Body of pancreas (tissue), 4 donors: ENCODE measurements at regions not wholly inside any gene's neighbourhood (a gene's known extent, or its start where the extent isn't known, plus 50 kb on each side); places are given as distances from the start of the nearest gene placed in this dataset.
"Not testable (repeated sequence)": the region's sequence is repeated elsewhere in the genome, so short reads cannot be mapped to it uniquely, and the experiment has no call there.

Experiments used
- ATAC-seq: fragments of 150-250 bp; one replicate; pipeline ENCODE4 v1.9.1; 2016
- DNase-seq, 4 donors: peaks; one replicate each; pipeline ENCODE4 v3.0.0-alpha.2; 2019
- H3K27ac ChIP-seq, 4 donors: fragments of 200-600 bp; sonication (generic); 1 replicate in 3 of 4; 2 replicates in 1 of 4; pipeline versions ENCODE4 v1.5.1 to v1.6.1; 2016 to 2019; ENCODE audit warnings: mild to moderate bottlenecking in 1 of 4, mixed read lengths in 1 of 4, moderate library complexity in 1 of 4
- H3K27me3 ChIP-seq, 2 donors: fragments of 200-600 bp; sonication (generic); one replicate each; pipeline ENCODE4 v1.6.0; 2016; ENCODE audit warnings: mild to moderate bottlenecking in 1 of 2
- H3K36me3 ChIP-seq, 2 donors: fragments of 200-600 bp; sonication (generic); replicated peaks in 1 of 2; 2 replicates each; pipeline ENCODE4 v1.5.1; 2016; ENCODE audit warnings: low read depth in 2 of 2; ENCODE audit not compliant: insufficient read depth in 1 of 2
- H3K4me1 ChIP-seq: fragments of 200-600 bp; sonication (generic); one replicate; pipeline ENCODE4 v1.6.0; 2016
- H3K4me3 ChIP-seq, 2 donors: fragments of 200-600 bp; sonication (generic); 1 replicate in 1 of 2; 2 replicates in 1 of 2; pipeline ENCODE4 v1.5.1; 2016 to 2019
- H3K9me3 ChIP-seq, 3 donors: fragments of 200-600 bp; sonication (generic); 1 replicate in 2 of 3; 2 replicates in 1 of 3; pipeline ENCODE4 v1.5.1; 2016
- POLR2A ChIP-seq, 3 donors: fragments of 450-650 bp; IDR thresholded peaks; one replicate each; pipeline ENCODE4 v1.6.1; 2016; ENCODE audit warnings: antibody characterized with exemption in 3 of 3, mild to moderate bottlenecking in 2 of 3
- WGBS, 2 donors: methylation state at CpG; one replicate each; pipeline ENCODE4 v1.1.5; 2017; 5-methylcytosine and 5-hydroxymethylcytosine counted together
- intact Hi-C: fragments of 100-400 bp; cut with DNase I; formaldehyde crosslinking; loops from one replicate; pipeline ENCODE4 v1.15.1; 2023
- TF ChIP-seq, protein P1 (sequence below), 7 experiments: fragments of 450-650 bp in 4 of 7; fragments of 200-600 bp in 3 of 7; sonication (generic) in 3 of 7; IDR thresholded peaks; one replicate each; pipeline ENCODE4 v1.5.1; 2016 to 2019; ENCODE audit warnings: antibody characterized with exemption in 7 of 7

DNA sequence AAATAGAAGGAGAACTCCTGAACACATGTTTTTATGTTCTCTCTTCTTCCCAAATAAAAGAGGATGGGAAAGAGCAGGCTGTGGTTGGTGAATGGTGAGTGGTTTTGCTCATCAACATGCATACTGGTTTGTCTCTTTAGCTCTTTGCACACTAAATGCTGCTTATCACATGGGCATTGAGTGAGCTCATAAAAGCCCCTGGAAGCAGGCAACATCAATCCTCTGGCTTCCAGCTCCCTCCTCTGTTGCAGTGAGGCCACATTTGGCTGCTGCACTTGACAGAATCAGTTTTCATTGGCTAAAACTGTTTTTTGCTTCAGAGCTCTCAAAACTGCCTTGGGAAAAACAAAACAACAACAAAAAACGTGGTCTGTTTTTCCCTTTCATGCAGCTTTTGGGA, 1308.2 kb upstream of the NRXN1 start:
- no peaks in the 10 kb centered on the region for H3K36me3 ChIP-seq
- no peak for DNase-seq
- ATAC-seq = no peak
- no peak overlapping the region for H3K27ac ChIP-seq
- 14 to 23% methylated on average over 1 of the region's 1 CpG for WGBS, 2 donors
- H3K4me3 ChIP-seq = no peak overlapping the region
- no peaks in the 10 kb centered on the region for H3K4me1 ChIP-seq
- intact Hi-C loops = no loop called here
- H3K9me3 ChIP-seq = no peaks in the 10 kb centered on the region
- no peak for TF ChIP-seq POLR2A (IDR thresholded peaks at IDR 0.05)
- TF ChIP-seq, protein P1, sequence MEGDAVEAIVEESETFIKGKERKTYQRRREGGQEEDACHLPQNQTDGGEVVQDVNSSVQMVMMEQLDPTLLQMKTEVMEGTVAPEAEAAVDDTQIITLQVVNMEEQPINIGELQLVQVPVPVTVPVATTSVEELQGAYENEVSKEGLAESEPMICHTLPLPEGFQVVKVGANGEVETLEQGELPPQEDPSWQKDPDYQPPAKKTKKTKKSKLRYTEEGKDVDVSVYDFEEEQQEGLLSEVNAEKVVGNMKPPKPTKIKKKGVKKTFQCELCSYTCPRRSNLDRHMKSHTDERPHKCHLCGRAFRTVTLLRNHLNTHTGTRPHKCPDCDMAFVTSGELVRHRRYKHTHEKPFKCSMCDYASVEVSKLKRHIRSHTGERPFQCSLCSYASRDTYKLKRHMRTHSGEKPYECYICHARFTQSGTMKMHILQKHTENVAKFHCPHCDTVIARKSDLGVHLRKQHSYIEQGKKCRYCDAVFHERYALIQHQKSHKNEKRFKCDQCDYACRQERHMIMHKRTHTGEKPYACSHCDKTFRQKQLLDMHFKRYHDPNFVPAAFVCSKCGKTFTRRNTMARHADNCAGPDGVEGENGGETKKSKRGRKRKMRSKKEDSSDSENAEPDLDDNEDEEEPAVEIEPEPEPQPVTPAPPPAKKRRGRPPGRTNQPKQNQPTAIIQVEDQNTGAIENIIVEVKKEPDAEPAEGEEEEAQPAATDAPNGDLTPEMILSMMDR (IDR thresholded peaks at IDR 0.05) = no peak
- H3K27me3 ChIP-seq = no peaks in the 10 kb centered on the region

DNA sequence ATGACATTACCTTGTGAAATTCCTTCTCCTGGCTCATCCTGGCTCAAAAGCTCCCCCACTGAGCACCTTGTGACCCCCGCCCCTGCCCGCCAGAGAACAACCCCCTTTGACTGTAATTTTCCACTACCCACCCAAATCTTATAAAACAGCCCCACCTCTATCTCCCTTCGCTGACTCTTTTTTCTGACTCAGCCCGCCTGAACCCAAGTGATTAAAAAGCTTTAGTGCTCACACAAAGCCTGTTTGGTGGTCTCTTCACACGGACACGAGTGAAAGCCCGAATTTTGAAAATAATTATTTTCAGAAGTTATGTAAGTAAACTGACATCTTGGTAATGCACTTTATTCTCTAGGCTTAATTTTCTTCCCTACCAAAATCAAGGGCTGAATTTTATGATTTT, 1305.9 kb upstream of the NRXN1 start:
- ATAC-seq, H3K36me3 ChIP-seq, H3K9me3 ChIP-seq, H3K27ac ChIP-seq, H3K27me3 ChIP-seq, DNase-seq, intact Hi-C loops, H3K4me1 ChIP-seq, H3K4me3 ChIP-seq: not testable (repeated sequence)
- 80 to 81% methylated on average over 7 of the region's 7 CpGs for WGBS, 2 donors

DNA sequence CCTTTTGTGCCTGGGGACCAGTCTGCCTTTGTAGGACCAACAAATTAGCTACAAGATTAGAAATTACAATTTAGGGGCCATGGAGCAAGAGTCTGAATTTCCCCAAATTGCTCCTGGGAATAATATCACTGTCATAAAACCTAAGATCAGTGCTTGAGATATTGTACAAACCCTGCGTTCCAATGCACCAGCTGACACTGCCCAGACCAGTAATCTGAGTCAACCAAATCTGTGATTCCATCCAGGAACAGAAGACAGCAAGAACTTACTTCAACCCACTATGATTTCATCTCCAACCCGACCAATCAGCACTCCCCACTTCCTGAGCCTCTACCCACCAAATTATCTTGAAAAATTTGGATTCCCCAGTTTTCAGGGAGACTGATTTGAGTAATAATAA, 1305.0 kb upstream of the NRXN1 start:
- Histone ChIP-seq H3K36me3 (no peaks in the 10 kb centered on the region), H3K27ac (no peak overlapping the region), H3K4me3 (no peak overlapping the region), H3K9me3 (no peaks in the 10 kb centered on the region), H3K27me3 (no peaks in the 10 kb centered on the region), H3K4me1 (no peaks in the 10 kb centered on the region)
- no peak for DNase-seq
- no peak for ATAC-seq
- TF ChIP-seq, protein P1 (IDR thresholded peaks at IDR 0.05) = no peak
- no peak for TF ChIP-seq POLR2A (IDR thresholded peaks at IDR 0.05)
- intact Hi-C loops = no loop called here
- WGBS, 2 donors = 48 to 68% methylated on average over 2 of the region's 2 CpGs

DNA sequence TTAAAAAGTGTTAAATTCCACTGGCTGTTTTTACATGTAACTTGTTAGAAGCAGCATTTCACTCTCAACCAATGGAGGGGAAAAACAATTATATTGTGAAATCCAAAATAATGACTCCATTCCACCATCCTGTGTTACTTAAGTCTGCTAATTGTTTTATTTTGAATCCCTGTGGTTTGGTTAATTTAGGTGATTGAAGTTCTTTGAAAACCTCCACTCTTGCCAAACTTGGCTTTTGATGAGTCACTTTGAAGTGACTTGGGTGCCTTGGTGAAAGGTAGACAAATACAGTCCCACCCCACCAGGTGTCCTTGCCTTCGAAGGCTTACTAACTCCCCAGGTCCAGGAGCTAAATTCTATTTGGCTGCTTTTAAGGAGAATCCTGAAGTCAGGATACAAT, 1303.8 kb upstream of the NRXN1 start:
- no peaks in the 10 kb centered on the region for H3K27me3 ChIP-seq
- H3K4me3 ChIP-seq = no peak overlapping the region
- no peaks in the 10 kb centered on the region for H3K4me1 ChIP-seq
- H3K27ac ChIP-seq = no peak overlapping the region
- intact Hi-C loops = no loop called here
- ATAC-seq = no peak
- H3K9me3 ChIP-seq = no peaks in the 10 kb centered on the region
- 28 to 46% methylated on average over 1 of the region's 1 CpG for WGBS, 2 donors
- DNase-seq = no peak
- no peak for TF ChIP-seq POLR2A (IDR thresholded peaks at IDR 0.05)
- TF ChIP-seq, protein P1 (IDR thresholded peaks at IDR 0.05) = no peak
- H3K36me3 ChIP-seq = no peaks in the 10 kb centered on the region

DNA sequence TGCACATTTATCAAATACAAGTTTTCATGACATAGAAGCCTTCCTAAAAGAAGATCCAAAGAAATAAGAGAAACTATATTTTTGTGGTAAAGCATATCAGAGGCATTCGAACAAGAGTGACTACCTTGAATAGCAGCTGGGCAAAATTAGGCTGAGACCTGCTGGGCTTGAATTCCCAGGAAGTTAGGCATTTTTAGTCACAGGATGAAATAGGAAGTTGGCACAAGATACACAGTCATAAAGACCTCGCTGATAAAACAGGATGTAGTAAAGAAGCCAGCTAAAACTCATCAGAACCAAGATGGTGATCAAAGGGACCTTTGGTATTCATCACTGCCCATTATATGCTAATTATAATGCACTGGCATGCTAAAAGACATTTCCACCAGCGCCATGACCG, 1302.3 kb upstream of the NRXN1 start:
- Histone ChIP-seq H3K4me1 (no peaks in the 10 kb centered on the region), H3K36me3 (no peaks in the 10 kb centered on the region), H3K27ac (no peak overlapping the region), H3K9me3 (no peaks in the 10 kb centered on the region), H3K27me3 (no peaks in the 10 kb centered on the region), H3K4me3 (no peak overlapping the region)
- TF ChIP-seq, protein P1 (IDR thresholded peaks at IDR 0.05) = no peak
- no peak for TF ChIP-seq POLR2A (IDR thresholded peaks at IDR 0.05)
- ATAC-seq = no peak
- DNase-seq = no peak
- WGBS, 2 donors = 60 to 75% methylated on average over 4 of the region's 4 CpGs
- intact Hi-C loops = no loop called here
